Cerebellar cortex (tissue), 1 donor: ENCODE measurements at regions not wholly inside any gene's neighbourhood (a gene's known extent, or its start where the extent isn't known, plus 50 kb on each side); places are given as distances from the start of the nearest gene placed in this dataset.
"Not testable (repeated sequence)": the region's sequence is repeated elsewhere in the genome, so short reads cannot be mapped to it uniquely, and the experiment has no call there.

Source experiments
- DNase-seq: peaks from one replicate; pipeline ENCODE4 v3.0.0-alpha.2; 2015; ENCODE audit warnings: low spot score

DNA sequence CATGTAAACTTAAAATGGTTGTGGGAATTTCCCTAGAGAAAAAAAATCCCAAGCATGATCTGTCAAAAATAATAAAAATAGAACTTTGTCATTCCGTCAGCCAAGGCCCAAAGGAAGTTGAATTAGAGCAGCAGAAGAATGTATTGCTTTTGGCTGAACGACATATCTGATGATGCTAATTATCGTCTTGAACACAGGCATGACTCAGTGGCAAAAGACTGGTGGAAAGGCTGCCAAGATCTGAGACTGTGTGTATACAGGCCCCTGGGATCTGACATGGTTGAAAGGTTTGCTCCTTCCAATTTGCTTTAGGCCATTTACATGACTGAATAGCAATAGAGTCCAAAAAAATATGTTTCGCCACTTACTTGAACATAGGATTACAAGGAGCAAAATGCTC, 1057.1 kb upstream of the CRIM1 start:
- DNase-seq, result no peak

DNA sequence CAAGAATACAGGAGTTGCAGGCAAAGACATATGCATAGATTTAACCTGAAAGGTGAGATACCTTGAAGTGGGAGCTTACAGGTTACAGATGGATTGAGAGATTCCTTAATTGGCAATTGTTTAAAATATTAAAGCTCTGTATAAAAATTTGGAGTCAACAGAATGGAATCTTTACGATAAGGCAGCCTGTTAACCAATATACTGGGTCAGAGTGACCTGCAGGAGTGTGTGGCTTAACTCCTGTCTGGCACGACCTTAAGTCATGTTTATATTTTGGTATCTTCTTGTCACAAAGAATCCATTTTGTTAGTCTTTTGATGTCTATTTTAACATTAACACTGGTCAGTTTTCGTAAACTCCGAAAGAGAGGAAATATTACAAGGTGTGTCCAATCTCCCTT, 1058.2 kb upstream of the CRIM1 start:
- DNase-seq, result no peak

DNA sequence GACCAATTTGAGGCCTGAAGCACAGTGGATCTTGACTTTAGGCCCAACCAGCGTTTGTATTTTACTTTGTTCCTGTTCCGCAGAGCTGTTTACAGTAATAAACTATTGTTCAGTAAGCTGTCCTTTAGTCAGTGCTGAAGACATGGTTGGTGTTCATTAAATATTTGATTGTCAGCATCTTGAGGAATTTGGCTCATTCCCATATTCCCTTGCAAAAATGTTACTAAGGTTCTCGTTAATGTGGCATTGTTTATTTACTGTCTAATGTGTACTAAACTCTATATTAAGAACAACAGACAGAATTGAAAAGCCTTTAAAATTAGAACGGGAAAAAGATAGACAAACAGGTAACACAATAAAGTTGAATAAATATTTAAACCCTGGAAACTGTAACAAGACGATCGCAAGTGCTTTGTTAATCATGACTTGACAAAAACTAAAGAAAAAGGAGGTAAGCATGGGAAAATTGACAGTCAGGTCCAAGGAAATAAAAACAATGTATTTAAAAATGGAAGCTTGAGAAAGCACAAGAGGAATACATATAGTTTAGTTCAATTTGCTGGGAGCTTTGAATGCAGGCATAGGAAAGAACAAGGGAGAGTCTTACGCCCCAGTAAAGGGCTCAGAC, 1060.8 kb upstream of the CRIM1 start:
- no peak for DNase-seq

DNA sequence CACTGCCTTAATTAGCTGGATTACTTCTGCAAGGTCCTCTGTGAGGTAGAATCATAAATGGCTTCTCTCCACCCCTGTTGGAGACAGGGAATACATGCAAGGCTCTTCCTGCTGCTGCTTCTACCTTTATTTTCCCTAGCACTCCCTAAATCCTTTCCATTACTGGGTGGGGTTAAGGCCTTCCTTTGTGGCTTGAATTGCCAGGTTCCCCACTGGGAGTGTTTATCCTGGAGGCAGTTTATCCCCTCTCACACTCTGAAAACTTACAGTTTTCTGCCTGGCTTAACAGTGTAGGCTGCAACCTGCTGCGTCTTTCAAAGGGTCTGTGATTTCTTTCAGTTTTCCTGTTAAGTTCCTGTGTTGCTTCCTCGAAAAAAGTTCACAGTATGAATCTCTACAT, 1062.3 kb upstream of the CRIM1 start:
- DNase-seq, result no peak

DNA sequence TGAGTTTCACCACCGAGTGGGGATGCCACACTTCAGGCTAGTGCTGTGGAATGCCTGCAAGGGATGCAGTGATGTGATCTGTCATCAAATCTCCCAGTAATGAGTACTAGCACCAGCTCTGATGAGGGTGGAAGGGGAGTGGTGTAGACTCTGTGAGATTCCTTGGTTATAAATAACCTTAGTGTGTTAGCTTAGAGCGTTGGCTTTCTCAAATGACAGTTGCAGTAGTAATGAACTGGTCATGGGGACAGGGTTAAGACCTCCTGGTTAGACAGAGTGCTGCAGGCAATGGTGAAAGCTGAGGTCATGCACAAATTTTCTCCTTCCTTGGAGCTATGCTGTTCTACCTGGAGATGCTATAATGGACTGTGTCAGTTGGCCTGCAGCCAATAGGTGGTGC, 1063.4 kb upstream of the CRIM1 start:
- no peak for DNase-seq

DNA sequence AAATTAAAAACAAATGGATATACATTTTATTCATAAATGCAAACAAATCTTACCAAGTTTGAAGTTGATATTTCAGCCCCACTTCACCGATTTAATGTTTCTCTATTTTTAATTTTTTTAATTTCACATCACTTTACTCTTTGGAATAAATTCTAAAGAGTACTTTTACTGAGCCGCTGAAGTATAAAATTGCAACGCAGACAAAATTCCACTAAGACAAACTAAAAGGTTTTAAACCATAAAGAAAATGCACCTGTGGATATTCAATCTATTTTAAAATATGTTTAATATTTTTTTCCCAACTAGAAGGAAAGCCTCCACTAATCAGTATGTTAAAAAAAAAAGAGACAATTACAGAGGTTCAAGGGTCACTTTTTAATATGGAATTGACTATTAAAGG, 1073.9 kb upstream of the CRIM1 start:
- no peak for DNase-seq

DNA sequence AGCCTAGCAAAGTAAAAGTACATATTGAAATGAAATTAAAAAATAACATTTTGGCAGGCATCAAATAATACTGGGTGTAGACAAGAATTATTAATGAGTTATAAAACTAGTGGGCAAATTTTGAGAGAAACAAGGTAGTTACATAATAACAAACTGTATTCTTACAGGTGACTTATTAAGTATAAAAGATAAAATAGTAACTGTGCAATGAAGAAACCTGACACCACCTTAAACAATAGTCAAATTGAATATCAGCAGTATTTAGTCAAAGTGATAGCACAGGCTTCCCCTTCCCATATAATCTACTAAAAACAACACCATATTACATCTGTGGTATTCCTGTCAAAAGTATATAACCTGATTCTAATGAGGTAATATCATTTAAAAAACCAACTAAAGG, 1099.8 kb upstream of the CRIM1 start:
- DNase-seq, result no peak

DNA sequence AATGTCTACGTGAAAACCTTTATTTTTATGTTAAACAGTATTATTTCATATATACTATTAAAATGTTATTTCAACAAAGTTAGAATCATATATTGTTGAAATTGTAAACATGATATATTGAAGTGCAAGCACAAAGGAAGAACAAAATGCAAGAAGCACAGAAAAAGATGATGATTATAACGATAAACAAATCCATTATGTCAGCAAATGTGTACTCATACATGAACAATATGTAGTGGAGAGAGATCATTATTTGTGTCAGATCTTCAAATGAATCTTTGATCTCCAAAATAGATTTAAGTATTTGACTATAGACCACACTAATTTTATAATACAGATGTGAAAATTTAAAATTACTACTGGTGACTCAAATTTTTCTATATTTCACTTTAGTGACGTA, 1104.4 kb upstream of the CRIM1 start:
- no peak for DNase-seq

DNA sequence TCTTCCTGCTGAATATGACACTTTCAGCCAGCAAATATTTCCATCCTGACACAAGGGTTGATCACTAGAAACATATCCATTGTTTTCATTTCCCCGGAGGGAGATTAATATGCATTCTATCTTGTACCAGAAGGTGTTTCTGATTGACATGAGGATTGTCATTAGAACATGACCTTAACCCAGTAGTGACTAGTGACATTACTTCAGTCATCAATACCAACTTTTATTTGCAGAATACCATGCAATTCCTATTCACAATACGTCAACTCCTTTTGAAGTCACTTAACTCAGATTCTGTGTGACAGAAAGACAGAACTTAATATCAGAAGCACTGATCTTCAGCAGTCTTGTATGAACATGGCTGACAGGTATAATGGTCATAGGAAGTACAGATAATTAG, 1108.9 kb upstream of the CRIM1 start:
- DNase-seq, result no peak

DNA sequence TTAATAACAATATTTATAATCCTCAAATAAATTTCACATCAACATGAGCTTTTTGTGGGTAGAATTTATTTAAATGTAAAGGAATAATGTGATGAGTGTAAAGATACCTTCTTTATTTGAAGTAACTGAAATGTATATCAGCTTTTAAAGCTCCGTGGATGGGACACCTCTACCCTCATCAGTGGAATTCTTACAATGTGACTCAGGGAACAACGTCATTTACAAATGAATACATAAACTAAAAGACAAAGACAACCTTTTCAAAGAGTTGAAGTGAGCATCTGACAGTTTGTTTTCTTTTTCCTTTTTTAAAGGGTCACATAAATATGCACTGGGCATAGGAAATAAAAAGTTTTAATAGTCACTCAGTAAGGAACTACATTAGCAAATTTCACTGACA, 1127.0 kb upstream of the CRIM1 start:
- no peak for DNase-seq

DNA sequence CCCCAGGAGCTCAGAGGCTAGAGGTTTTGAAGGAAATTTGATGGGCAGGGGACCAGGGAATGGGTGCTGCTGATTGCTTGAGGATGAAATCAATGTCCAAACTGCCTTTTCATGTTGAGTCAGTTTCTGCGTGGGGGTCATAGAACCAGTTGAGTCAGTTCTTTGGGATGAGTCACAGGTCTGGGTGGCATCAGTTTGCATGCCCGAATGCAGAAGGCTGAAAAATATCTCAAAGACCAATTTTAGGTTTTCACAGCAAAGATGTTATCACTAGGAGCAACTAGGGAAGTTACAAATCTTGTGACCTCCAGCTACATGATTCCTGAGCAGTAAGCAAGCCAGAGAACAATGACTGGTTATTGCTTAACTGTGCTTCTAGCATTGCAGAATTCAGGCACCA, 1135.1 kb upstream of the CRIM1 start:
- no peak for DNase-seq

DNA sequence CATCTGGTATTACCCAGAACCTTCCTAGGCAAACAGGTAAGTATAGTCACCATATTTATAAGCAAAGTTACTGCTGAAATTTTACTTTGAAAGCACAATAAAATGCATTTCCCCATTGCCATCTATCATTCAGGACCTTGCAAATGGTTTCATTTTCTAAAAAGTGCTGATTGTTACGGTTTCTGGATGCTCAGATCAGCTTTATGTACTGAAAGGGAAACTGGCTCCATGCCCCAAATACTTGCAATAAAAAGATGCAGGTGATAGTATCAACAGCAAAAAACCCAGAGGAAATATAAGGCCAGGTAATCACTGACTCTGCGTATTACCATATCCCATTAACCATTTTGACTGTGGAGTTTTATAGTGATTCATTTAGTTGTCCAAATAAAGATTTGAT, 1150.7 kb upstream of the CRIM1 start:
- no peak for DNase-seq

DNA sequence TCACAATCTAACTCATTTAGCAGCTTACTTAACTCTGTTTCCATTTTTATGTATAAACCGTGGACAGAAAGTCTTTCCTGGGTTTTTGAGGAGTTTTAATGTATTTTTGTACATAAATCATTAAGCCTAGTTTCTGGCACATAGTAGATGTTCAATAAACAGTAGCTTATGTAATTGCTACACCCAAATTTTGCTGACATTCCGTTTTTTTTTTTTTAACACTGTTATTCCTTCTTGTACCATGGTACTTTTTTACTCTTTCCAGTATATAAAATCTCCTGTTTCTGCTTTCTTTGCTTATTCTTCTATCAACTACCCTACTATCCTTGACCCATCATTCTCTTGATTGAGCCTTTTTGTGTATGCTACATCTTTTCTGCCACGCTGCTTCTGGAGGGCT, 1151.3 kb upstream of the CRIM1 start:
- DNase-seq, result no peak

DNA sequence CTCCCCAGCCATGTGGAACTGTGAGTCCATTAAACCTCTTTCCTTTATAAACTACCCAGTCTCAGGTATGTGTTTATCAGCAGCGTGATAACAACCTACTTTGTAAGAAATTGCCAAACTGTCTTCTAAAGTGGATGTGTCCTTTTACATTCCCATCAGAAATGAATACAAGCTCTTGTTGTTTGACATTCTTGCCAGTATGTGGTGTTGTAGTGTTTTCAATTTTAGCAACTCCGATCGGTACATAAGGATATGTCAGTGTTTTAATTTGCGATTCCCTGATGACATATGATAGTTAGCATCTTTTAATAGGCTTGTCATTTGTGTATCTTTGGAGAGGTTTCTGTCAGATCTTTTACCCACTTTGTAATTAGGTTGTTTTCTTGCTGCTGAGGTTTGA, 1156.3 kb upstream of the CRIM1 start:
- DNase-seq, result no peak

DNA sequence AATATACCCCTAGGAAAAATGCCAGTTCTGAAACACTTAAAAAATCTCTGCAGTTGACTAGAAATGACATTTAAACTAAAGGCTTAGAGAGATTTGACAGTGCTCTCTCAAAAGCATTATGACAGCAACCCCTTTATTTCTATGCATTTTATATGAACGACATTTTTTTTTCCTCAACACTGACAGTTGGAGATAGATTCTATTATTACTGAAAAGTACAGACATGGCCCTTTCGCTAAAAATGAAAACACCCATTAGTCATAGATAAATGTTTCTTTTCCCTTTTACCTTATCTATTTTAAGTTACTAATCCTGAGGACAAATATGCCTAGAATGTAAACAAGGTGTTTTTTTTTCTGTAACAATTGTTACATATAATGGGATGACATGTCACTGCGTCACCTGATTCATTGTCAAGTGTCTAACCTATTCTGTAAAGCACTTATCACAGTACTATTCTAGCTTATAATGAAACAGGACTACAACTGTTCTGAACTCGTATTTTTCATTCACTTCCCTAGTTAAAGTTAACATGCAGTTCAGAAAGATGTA, 1169.6 kb upstream of the CRIM1 start:
- no peak for DNase-seq

DNA sequence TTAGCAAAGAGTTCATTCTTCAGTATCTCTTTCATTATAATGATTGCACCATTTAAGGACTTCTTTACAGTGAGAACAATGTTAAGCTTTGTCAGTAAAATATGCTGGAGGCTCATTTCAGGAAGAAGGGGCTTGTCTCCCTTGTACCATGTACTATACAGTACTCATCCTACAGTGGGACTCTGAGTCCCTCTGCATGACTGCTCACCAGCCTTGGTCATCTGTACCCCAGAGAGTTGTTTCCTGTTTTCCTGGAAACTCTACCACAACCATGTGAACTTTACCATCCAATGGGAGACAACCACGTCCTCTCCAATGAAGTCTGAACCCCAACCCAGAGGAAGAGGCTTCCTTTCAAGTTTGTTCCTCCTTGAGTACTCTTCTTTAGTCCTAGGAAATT, 1171.1 kb upstream of the CRIM1 start:
- DNase-seq, result no peak

DNA sequence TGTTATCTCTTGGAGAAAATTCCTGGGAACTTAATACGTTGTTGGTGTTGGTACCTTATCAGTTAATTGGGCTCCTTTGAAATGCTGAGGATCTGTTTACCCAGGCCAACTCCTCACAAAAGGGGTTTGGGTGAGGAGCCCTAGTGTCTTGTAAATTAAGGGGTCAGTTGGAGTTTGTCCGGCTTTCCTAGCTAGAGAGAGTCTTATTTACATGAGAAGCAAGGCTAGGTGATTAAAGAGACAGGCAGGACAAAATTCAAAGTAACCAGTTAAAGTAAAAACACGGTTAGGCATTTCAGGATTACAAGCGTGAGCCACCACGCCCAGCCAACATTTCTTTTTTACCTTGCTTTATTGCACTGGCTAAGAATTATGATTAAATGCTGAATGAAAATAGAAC, 1178.9 kb upstream of the CRIM1 start:
- DNase-seq, result not testable (repeated sequence)

DNA sequence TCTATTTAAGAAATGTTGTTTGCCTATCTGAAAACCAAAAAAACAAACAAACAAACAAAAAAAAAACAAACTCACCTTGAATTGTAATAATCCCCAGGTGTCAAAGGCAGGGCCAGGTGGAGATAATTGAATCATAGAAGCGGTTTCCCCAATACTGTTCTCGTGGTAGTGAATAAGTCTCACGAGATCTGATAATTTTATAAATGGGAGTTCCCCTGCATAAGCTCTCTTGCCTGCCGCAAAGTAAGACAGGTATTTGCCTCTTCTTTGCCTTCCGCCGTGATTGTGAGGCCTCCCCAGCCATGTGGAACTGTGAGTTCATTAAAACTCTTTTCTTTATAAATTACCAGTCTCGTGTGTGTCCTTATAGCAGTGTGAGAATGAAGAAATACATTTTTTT, 1180.7 kb upstream of the CRIM1 start:
- no peak for DNase-seq

DNA sequence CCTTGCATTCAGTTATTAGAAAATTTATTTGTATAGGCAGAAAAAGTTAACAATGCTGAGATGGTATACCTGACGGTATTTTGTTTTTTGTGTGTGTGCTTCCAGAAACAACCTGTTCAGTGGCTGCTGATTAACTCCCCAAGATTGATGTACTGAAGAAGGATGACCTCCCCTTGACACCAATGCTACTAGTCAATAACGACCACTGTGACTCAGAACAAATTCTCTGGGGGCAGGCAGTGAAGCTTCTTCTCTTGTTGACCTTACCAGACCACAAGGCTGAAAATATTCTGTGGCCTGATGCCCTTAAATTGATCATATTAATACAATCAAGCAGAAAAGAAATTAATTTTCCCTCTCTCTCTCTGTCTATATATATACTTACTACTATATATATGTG, 1182.9 kb upstream of the CRIM1 start:
- no peak for DNase-seq

DNA sequence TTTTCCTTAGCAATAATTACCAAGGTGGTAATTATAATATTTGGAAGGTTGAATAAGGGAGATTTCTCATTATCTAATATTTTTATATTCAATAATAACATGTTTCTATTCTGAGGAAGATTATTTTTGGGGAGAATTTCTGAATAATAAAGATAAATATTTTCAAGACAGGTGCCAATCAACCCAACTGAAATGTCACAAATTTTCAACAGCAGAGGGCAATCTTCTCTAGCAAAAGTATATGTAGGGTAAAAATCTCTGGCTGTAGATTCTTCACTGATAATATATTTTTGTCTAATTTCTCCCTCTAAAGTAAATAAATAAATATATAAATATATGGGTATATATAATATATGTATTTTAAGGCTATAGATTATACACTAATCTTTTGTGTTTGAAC, 1187.2 kb upstream of the CRIM1 start:
- no peak for DNase-seq

DNA sequence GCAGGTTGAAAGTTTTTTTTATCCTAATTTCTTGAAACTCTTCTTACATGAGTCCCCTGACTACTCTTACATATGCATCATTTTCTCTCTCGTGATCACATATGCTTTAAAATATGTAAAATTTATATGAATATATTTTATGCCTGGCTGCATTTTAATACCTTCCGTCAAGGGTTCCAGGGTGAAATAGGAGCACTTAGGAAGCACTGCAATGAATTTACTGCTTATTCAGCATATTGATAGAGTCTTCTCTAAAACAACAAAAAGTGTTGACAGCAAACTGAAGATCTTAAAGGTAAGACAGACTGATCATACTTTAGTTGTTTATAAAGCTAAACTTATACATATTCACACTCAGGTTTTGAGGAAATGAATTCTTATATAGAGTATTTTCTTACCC, 1191.6 kb upstream of the CRIM1 start:
- no peak for DNase-seq

DNA sequence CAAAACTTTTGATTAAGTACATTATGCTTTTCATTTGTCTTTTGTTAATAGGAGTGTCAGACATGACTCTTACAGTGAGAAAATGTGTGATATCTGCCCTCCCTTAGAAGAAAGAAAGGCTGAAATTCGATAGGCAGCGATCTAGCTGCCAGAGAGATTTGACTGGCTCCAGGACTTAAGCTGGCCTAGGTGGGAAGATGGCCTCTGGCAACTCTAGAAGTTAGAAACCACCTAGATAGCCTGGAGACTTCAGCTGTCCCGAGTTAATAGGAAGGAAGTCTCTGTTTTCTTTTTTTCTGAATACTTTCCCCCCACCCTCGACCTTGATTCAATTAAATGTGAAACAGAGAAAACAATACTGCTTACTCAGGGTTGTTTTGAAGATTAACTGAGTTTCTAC, 1194.7 kb upstream of the CRIM1 start:
- no peak for DNase-seq

DNA sequence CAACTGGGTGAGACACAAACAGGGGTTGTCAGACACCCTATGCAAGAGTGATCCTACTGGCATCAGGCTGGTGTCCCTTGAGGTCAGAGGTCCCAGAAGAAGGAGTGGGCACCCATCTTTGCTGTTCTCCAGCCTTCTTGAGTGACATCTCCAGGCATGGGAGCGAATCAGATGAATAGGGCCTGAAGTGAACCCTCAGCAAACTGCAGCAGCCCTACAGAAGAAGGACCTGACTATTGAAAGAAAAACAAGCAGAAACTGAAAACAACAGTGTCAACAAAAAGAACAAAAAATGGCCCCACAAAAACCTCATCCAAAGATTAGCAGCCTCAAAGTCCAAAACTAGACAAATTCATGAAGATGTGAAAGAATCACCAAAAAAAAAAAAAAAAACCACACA, 1229.7 kb upstream of the CRIM1 start:
- no peak for DNase-seq

DNA sequence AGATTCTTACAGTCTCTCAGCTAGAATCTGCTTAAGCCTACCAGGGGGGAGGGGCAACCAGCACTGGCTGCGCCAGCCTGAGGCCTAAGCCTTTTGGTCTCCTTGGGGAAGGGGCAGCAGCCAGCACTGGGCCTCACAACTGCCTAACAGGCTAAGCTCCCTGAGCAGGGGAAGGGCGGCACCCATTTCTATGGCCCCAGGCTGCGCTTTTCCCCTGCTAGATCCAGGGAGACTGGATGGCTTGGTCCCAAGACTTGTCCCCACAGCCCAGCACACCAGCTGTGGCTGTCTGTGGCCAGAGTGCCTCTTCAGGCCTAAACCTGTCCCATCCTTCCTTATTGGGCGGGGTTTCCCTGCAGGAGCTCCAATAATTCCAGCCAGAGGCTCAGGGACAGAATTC, 1230.3 kb upstream of the CRIM1 start:
- DNase-seq, result no peak

DNA sequence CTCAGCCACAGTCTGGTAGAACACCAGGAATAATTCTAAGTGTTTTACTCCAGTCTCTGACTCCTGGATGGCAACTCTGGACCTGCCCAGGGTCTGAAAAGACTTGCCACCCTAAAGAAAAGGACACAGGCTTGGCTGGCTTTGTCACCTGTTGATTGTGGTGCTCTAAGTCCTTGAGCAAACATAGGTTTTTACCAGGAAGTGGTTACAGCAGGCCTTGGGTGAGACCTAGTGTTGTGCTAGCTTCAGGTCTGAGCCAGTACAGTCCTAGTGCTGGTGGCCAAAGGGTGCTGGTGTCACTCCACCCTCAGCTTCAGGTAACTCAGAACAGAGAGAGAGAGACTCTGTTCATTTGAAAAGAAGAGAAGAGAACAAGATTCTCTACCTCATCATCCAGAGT, 1239.4 kb upstream of the CRIM1 start:
- DNase-seq, result no peak
